Esophagus squamous epithelium (tissue), 5 donors: ENCODE measurements at regions not wholly inside any gene's neighbourhood (a gene's known extent, or its start where the extent isn't known, plus 50 kb on each side); places are given as distances from the start of the nearest gene placed in this dataset.

Experiments used
- DNase-seq: peaks from one replicate; lab custom pipeline; 2025; lab: John Stamatoyannopoulos, UW
- H3K27ac ChIP-seq, 4 donors: fragments of 200-600 bp; sonication (generic); one replicate each; pipeline ENCODE4 v1.5.1; 2016 to 2019; ENCODE audit warnings: mild to moderate bottlenecking in 1 of 4
- H3K27me3 ChIP-seq, 4 donors: fragments of 200-600 bp; sonication (generic); 1 replicate in 3 of 4; 2 replicates in 1 of 4; pipeline versions ENCODE4 v1.5.1 to v1.6.0; 2017 to 2021; ENCODE audit warnings: antibody characterized with exemption in 1 of 4
- H3K36me3 ChIP-seq, 3 donors: fragments of 200-600 bp; sonication (generic); one replicate each; pipeline ENCODE4 v1.5.1; 2016 to 2019
- H3K4me1 ChIP-seq, 3 donors: fragments of 200-600 bp; sonication (generic); one replicate each; pipeline ENCODE4 v1.5.1; 2017 to 2019
- H3K4me3 ChIP-seq, 4 donors: fragments of 200-600 bp; sonication (generic); 1 replicate in 3 of 4; 2 replicates in 1 of 4; pipeline ENCODE4 v1.5.1; 2016 to 2019; ENCODE audit warnings: mild to moderate bottlenecking in 2 of 4, moderate library complexity in 1 of 4
- H3K9me3 ChIP-seq, 3 donors: fragments of 200-600 bp; sonication (generic); one replicate each; pipeline ENCODE4 v1.5.1; 2016 to 2019
- POLR2A ChIP-seq, 4 donors: fragments of 450-650 bp; IDR thresholded peaks; one replicate each; pipeline ENCODE4 v1.6.1; 2017; ENCODE audit warnings: antibody characterized with exemption in 4 of 4, mild to moderate bottlenecking in 4 of 4, moderate library complexity in 3 of 4
- WGBS, 2 donors: methylation state at CpG; one replicate each; pipeline ENCODE4 v1.1.5; 2018; 5-methylcytosine and 5-hydroxymethylcytosine counted together
- intact Hi-C: fragments of 100-400 bp; cut with DNase I; formaldehyde crosslinking; loops from one replicate; pipeline ENCODE4 v1.15.0; 2022
- TF ChIP-seq, protein P1 (sequence below), 6 experiments: fragments of 450-650 bp in 4 of 6; fragments of 200-600 bp in 2 of 6; sonication (generic) in 2 of 6; IDR thresholded peaks; one replicate each; pipeline ENCODE4 v1.5.1; 2016 to 2019; ENCODE audit warnings: antibody characterized with exemption in 6 of 6, mild to moderate bottlenecking in 4 of 6, moderate library complexity in 4 of 6
- donor health status: DM: yes; HTN: yes; CAD: no.

DNA sequence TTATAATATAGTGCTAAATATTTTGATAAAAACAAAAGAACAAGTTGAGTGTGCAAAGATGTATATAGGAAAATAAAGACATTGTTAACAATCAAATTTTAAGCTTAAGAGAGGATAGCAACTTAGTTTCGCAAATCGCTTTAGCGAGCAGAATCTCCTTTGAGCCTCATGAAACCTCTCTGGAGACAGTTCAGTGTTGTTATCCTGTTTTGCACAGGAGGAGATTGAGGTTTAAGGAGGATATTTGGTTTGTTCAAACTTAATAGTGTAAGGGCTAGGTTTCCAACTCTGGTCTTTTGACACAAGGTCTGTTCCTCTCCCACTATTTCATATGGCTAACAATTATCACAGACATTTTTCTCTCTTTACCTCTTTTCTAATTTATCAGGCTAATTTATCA, 1848.5 kb upstream of the TENM3 start:
- H3K27me3 ChIP-seq: no peaks in the 10 kb centered on the region
- 79 to 86% methylated on average over 3 of the region's 3 CpGs for WGBS, 2 donors
- H3K27ac ChIP-seq: no peak overlapping the region
- H3K36me3 ChIP-seq: no peaks in the 10 kb centered on the region
- H3K4me1 ChIP-seq: no peaks in the 10 kb centered on the region
- TF ChIP-seq POLR2A (IDR thresholded peaks at IDR 0.05): no peak
- TF ChIP-seq, protein P1, sequence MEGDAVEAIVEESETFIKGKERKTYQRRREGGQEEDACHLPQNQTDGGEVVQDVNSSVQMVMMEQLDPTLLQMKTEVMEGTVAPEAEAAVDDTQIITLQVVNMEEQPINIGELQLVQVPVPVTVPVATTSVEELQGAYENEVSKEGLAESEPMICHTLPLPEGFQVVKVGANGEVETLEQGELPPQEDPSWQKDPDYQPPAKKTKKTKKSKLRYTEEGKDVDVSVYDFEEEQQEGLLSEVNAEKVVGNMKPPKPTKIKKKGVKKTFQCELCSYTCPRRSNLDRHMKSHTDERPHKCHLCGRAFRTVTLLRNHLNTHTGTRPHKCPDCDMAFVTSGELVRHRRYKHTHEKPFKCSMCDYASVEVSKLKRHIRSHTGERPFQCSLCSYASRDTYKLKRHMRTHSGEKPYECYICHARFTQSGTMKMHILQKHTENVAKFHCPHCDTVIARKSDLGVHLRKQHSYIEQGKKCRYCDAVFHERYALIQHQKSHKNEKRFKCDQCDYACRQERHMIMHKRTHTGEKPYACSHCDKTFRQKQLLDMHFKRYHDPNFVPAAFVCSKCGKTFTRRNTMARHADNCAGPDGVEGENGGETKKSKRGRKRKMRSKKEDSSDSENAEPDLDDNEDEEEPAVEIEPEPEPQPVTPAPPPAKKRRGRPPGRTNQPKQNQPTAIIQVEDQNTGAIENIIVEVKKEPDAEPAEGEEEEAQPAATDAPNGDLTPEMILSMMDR (IDR thresholded peaks at IDR 0.05): no peak
- no peak overlapping the region for H3K4me3 ChIP-seq
- H3K9me3 ChIP-seq: no peaks in the 10 kb centered on the region
- DNase-seq: no peak
- intact Hi-C loops: no loop called here

DNA sequence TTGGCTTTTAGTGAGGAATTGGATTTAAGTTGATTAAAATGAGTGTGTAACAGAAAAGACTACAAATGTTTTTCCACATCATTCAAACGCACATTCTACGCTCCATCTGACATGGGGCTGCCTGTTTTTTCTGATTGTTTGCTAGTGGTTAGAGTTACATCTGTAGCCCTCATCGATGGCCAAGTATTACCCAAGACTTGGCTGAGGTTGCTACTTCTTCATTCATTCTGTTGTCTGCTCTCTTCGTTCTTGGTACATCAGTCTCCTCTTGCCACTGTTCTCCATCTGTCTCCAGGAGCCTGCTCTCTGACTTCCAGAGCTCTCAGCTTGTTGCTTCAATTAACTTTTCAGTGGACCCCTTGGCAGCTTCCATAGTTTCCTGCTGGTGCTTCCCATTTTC, 1844.6 kb upstream of the TENM3 start:
- DNase-seq: no peak
- H3K36me3 ChIP-seq: no peaks in the 10 kb centered on the region
- H3K27ac ChIP-seq: no peak overlapping the region
- no peaks in the 10 kb centered on the region for H3K4me1 ChIP-seq
- intact Hi-C loops: no loop called here
- WGBS, 2 donors: 65 to 69% methylated on average over 4 of the region's 4 CpGs
- TF ChIP-seq, protein P1 (IDR thresholded peaks at IDR 0.05): no peak
- no peak for TF ChIP-seq POLR2A (IDR thresholded peaks at IDR 0.05)
- H3K27me3 ChIP-seq: no peaks in the 10 kb centered on the region
- H3K9me3 ChIP-seq: no peaks in the 10 kb centered on the region
- no peak overlapping the region for H3K4me3 ChIP-seq

DNA sequence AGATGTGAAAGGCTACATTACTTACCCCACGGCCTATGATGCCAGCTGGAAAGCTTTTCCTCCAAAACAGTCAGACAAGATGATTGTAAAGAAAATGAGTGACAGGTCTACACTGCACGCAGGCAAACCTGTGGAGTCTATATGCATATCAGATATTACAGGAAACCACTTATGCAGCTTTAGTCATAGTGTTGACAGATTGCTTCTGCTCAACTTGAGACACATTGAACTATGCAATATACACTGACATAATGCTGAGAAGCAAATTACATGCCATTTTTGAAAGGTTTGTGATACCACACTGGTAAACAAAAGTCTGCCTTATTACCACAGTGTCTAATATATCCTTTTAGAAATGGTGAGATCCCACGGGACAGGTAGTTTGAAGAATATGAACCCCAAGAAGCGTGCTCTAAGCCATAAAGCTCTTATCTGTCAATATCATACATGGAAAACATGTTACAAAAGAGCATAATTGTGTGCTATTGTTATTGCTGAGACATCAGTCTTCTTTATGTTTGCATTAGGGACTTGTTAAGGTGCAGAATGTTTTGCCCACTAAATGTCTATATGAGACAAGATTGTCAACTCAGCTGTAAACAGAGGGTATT, 1835.8 kb upstream of the TENM3 start:
- 56% methylated on average over 4 of the region's 4 CpGs for WGBS, 2 donors
- Histone ChIP-seq H3K9me3 (no peaks in the 10 kb centered on the region), H3K27ac (no peak overlapping the region), H3K27me3 (no peaks in the 10 kb centered on the region), H3K4me1 (no peaks in the 10 kb centered on the region), H3K36me3 (no peaks in the 10 kb centered on the region), H3K4me3 (no peak overlapping the region)
- no peak for DNase-seq
- intact Hi-C loops: no loop called here
- no peak for TF ChIP-seq POLR2A (IDR thresholded peaks at IDR 0.05)
- TF ChIP-seq, protein P1 (IDR thresholded peaks at IDR 0.05): no peak

DNA sequence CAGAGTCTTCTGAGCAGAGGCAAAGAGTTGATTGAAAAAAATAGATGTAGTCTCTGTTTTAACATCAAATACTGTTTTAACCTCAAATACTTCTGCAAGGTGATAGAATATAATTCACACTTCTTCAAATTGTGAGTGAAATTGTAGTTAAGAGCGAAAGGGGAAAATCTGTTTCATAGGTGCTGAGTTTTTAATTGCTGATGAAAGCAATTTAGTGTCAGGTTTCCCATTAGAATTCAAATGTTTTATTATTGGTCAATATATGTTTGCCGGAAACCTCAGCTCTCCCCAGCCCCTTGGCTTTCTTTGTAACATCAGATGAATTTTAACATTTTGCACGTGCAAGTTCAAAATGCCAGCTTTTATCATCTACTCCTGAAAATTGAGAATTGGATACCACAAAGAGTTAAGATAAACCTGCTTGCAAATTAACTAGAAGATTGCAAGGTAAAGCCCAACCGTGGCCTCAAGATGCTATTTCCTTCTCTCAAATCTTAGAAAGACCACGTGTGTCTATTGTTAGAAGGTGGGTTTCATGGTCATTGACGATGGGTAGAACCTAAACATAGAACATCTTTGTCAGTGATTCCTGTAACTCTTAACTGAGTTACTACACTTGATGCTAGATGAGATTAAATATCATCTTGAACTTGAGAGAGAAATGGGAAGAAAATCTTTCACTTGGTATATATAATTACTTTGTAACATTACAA, 1824.2 kb upstream of the TENM3 start:
- no peak for TF ChIP-seq POLR2A (IDR thresholded peaks at IDR 0.05)
- TF ChIP-seq, protein P1 (IDR thresholded peaks at IDR 0.05): no peak
- no peak overlapping the region for H3K4me3 ChIP-seq
- intact Hi-C loops: no loop called here
- no peak for DNase-seq
- no peaks in the 10 kb centered on the region for H3K36me3 ChIP-seq
- no peaks in the 10 kb centered on the region for H3K27me3 ChIP-seq
- no peaks in the 10 kb centered on the region for H3K4me1 ChIP-seq
- H3K27ac ChIP-seq: no peak overlapping the region
- H3K9me3 ChIP-seq: no peaks in the 10 kb centered on the region
- WGBS, 2 donors: 55 to 64% methylated on average over 6 of the region's 6 CpGs

DNA sequence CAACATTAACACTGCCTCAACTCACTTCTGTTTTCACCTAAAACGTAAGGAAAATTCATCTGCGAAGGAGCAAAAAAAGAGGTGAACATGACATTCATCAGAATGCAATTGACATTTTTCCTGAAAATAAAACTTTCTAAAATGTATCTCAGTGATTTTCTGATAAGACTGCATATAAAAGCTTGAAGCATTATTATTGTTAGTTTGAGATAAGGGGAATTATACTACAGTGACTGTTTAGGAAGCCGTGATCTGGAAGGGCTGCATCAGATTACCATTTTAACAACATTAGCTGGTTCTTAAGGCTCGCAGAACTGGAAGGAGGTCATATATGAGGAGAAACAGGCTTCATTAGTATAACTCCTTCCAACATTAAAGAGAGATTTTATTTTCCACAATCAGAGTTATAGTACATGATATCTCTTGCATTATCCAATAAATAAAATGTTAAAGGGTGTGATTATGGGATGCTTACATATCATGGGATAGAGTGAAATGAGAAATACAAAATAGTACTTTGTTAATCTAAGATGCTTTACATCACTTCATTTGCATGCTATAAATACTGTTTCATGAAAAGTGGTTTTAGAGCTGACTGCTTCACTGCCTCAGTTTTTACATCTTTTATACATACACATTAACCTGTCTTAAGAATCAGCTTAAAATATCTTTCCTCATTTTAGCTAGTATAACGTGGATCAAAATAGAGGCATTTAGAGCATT, 1820.1 kb upstream of the TENM3 start:
- intact Hi-C loops: no loop called here
- no peak for TF ChIP-seq POLR2A (IDR thresholded peaks at IDR 0.05)
- TF ChIP-seq, protein P1 (IDR thresholded peaks at IDR 0.05): no peak
- Histone ChIP-seq H3K4me1 (no peaks in the 10 kb centered on the region), H3K27me3 (no peaks in the 10 kb centered on the region), H3K36me3 (no peaks in the 10 kb centered on the region), H3K27ac (no peak overlapping the region), H3K9me3 (no peaks in the 10 kb centered on the region), H3K4me3 (no peak overlapping the region)
- DNase-seq: no peak
- 61 to 66% methylated on average over 5 of the region's 5 CpGs for WGBS, 2 donors
